ENCODE measurements at regions not wholly inside any gene's neighbourhood (a gene's known extent, or its start where the extent isn't known, plus 50 kb on each side); places are given as distances from the start of the nearest gene placed in this dataset.

DNA sequence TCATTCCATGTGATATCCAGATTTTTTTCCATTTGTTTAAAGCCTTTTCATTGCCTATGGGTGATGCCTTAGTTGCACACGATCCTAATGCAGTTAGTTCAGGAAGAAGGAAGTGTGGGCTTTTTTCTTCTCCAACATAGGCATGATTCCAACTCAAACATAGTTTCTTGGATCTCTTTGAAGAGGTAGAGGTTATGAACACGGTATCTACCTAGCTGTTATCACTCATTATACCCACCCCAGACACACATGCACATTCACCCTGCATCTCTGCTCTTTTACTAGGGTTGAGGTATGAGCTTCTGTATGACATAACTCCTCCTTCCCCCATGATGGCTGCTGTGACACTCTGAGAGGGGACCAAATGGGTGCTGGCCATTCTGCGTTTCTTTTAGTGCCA is 122.1 kb upstream of the ZNF648 start:
- no peak for DNase-seq (ENCODE audit: insufficient read length, low spot score, missing footprints)
- Histone ChIP-seq H3K4me2 (ENCODE audit: insufficient read depth, low read length) (no peak overlapping the region), H3K4me1 (ENCODE audit: insufficient read depth, low read length) (no peaks in the 10 kb centered on the region), H3K27me3 (ENCODE audit: insufficient read depth, low read length) (no peaks in the 10 kb centered on the region), H3K79me2 (ENCODE audit: insufficient read depth, low read length) (no peaks in the 10 kb centered on the region), H4K20me1 (ENCODE audit: insufficient read depth, low read length) (no peaks in the 10 kb centered on the region), H3K4me3 (ENCODE audit: insufficient read depth, low read length) (no peak overlapping the region), H3K36me3 (ENCODE audit: insufficient read depth, low read length) (no peaks in the 10 kb centered on the region), H3K9me3 (ENCODE audit: low read depth, low read length) (no peaks in the 10 kb centered on the region), H2AFZ (ENCODE audit: low read length) (no peak overlapping the region), H3K27ac (ENCODE audit: low read depth, low read length) (no peak overlapping the region)
- TF ChIP-seq, protein P1, sequence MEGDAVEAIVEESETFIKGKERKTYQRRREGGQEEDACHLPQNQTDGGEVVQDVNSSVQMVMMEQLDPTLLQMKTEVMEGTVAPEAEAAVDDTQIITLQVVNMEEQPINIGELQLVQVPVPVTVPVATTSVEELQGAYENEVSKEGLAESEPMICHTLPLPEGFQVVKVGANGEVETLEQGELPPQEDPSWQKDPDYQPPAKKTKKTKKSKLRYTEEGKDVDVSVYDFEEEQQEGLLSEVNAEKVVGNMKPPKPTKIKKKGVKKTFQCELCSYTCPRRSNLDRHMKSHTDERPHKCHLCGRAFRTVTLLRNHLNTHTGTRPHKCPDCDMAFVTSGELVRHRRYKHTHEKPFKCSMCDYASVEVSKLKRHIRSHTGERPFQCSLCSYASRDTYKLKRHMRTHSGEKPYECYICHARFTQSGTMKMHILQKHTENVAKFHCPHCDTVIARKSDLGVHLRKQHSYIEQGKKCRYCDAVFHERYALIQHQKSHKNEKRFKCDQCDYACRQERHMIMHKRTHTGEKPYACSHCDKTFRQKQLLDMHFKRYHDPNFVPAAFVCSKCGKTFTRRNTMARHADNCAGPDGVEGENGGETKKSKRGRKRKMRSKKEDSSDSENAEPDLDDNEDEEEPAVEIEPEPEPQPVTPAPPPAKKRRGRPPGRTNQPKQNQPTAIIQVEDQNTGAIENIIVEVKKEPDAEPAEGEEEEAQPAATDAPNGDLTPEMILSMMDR (IDR thresholded peaks at IDR 0.05; ENCODE audit: extremely low read depth, low read depth, low read length) = no peak

DNA sequence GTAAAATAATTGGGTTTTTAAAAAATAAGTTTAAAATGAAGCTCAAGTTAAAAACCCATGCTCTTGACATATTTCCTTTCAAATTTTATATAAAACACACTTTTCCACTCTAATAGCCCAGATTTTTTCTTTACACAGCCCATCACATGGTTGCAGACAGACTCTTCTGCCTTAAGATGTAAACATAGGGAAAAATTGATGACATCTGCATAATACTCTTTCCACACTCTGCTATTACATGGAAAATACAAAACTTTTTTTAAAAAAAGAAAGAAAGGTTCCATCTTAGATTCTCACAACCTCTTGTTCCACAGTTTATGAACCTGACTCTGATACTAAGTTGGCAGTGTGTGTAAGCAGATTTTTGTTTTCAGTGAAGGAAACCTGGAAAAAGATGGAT is 120.8 kb upstream of the ZNF648 start:
- no peak overlapping the region for H3K4me2 ChIP-seq (ENCODE audit: insufficient read depth, low read length)
- H3K36me3 ChIP-seq (ENCODE audit: insufficient read depth, low read length) = no peaks in the 10 kb centered on the region
- H3K79me2 ChIP-seq (ENCODE audit: insufficient read depth, low read length) = no peaks in the 10 kb centered on the region
- H3K27ac ChIP-seq (ENCODE audit: low read depth, low read length) = no peak overlapping the region
- no peaks in the 10 kb centered on the region for H3K4me1 ChIP-seq (ENCODE audit: insufficient read depth, low read length)
- no peak for DNase-seq (ENCODE audit: insufficient read length, low spot score, missing footprints)
- TF ChIP-seq, protein P1 (IDR thresholded peaks at IDR 0.05; ENCODE audit: extremely low read depth, low read depth, low read length) = no peak
- no peaks in the 10 kb centered on the region for H4K20me1 ChIP-seq (ENCODE audit: insufficient read depth, low read length)
- H3K27me3 ChIP-seq (ENCODE audit: insufficient read depth, low read length) = no peaks in the 10 kb centered on the region
- no peaks in the 10 kb centered on the region for H3K9me3 ChIP-seq (ENCODE audit: low read depth, low read length)
- no peak overlapping the region for H3K4me3 ChIP-seq (ENCODE audit: insufficient read depth, low read length)
- H2AFZ ChIP-seq (ENCODE audit: low read length) = no peak overlapping the region

DNA sequence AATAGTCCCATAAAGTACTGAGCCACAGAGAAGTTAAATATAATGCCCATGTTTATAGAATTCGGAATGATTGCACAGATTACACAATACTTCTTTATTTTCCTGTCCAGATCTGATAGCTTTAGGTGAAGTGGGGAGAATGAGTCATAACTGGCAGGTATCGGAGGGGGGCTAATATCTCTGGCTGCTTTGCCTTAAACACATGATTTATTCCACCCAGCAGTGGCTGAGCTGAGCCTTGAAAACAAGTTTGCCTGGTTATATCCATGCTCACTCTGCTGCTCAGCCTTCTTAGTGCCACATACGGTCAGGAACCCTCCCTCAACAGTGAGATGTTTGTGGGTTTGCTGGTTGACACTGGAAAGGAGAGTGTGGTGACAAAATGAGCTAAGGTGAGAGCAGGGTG is 119.7 kb upstream of the ZNF648 start:
- Histone ChIP-seq H4K20me1 (ENCODE audit: insufficient read depth, low read length) (no peaks in the 10 kb centered on the region), H3K4me3 (ENCODE audit: insufficient read depth, low read length) (no peak overlapping the region), H3K27ac (ENCODE audit: low read depth, low read length) (no peak overlapping the region), H3K36me3 (ENCODE audit: insufficient read depth, low read length) (no peaks in the 10 kb centered on the region), H3K9me3 (ENCODE audit: low read depth, low read length) (no peaks in the 10 kb centered on the region), H3K27me3 (ENCODE audit: insufficient read depth, low read length) (no peaks in the 10 kb centered on the region), H2AFZ (ENCODE audit: low read length) (no peak overlapping the region), H3K4me2 (ENCODE audit: insufficient read depth, low read length) (no peak overlapping the region), H3K79me2 (ENCODE audit: insufficient read depth, low read length) (no peaks in the 10 kb centered on the region), H3K4me1 (ENCODE audit: insufficient read depth, low read length) (no peaks in the 10 kb centered on the region)
- TF ChIP-seq, protein P1 (IDR thresholded peaks at IDR 0.05; ENCODE audit: extremely low read depth, low read depth, low read length) = no peak
- DNase-seq (ENCODE audit: insufficient read length, low spot score, missing footprints) = no peak

DNA sequence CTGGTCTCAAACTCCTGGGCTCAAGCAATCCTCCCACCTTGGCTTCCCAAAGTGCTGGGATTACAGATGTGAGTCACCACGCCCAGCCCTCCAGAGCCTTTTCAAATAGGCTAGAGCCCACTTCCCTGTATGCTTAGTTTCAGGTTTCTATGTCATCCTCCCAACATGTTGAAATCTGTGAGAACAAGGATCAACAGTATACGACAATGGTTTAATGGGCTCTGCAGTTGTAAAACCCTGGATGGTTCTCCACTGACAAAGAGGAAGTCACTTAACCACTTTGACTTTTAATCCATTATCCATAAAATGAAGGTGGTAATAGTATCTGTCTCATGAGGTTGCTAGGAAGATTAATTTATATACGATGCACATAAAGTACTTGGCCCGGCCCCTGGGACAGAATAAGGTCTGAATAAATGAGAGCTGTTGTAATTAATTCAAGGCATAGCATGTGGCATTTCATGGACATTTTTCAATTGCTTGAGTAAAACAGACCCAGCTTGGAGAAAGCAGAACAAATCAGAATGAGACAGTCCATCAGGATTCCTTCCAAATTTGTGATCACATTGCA is 113.9 kb upstream of the ZNF648 start:
- Histone ChIP-seq H3K36me3 (ENCODE audit: insufficient read depth, low read length) (no peaks in the 10 kb centered on the region), H4K20me1 (ENCODE audit: insufficient read depth, low read length) (no peaks in the 10 kb centered on the region), H3K4me2 (ENCODE audit: insufficient read depth, low read length) (no peak overlapping the region), H3K27ac (ENCODE audit: low read depth, low read length) (no peak overlapping the region), H2AFZ (ENCODE audit: low read length) (no peak overlapping the region), H3K9me3 (ENCODE audit: low read depth, low read length) (no peaks in the 10 kb centered on the region), H3K27me3 (ENCODE audit: insufficient read depth, low read length) (no peaks in the 10 kb centered on the region), H3K4me3 (ENCODE audit: insufficient read depth, low read length) (no peak overlapping the region), H3K4me1 (ENCODE audit: insufficient read depth, low read length) (no peaks in the 10 kb centered on the region), H3K79me2 (ENCODE audit: insufficient read depth, low read length) (no peaks in the 10 kb centered on the region)
- TF ChIP-seq, protein P1 (IDR thresholded peaks at IDR 0.05; ENCODE audit: extremely low read depth, low read depth, low read length) = no peak
- no peak for DNase-seq (ENCODE audit: insufficient read length, low spot score, missing footprints)

Measured in osteoblast (primary cell).